A673 (cell line): ENCODE measurements at regions not wholly inside any gene's neighbourhood (a gene's known extent, or its start where the extent isn't known, plus 50 kb on each side); places are given as distances from the start of the nearest gene placed in this dataset.

Experiments
- BruUV-seq: library from RNA; stranded (reverse); fragments of 400-500 nt; replicated peaks from 2 replicates; lab custom pipeline; 2021; lab: Mats Ljungman, UMichigan
- CTCF ChIA-PET: fragments of 300-600 bp; sonication (Branson Sonifier 250); formaldehyde crosslinking; loops from one replicate; lab custom pipeline; 2022; ENCODE audit warnings: antibody characterized with exemption; lab: Charles Lee
- POLR2A ChIA-PET: fragments of 300-600 bp; sonication (Branson Sonifier 250); formaldehyde crosslinking; loops from one replicate; lab custom pipeline; 2022; ENCODE audit warnings: antibody characterized with exemption; ENCODE audit not compliant: low non-redundant PET; lab: Charles Lee
- DNase-seq: peaks from one replicate; pipeline ENCODE4 v3.0.0-alpha.2; 2015; ENCODE audit warnings: low spot score
- H3K27ac ChIP-seq: fragments of 200-600 bp; sonication (generic); 2 replicates; pipeline ENCODE4 v1.5.1; 2016; ENCODE audit warnings: mixed run types, low read depth, mild to moderate bottlenecking, mixed read lengths, antibody characterized with exemption, low read length; ENCODE audit not compliant: poor library complexity, severe bottlenecking
- H3K27me3 ChIP-seq: fragments of 200-600 bp; sonication (generic); replicated peaks from 2 replicates; pipeline ENCODE4 v1.6.1; 2017; ENCODE audit warnings: mixed run types, low read depth, mild to moderate bottlenecking, mixed read lengths, antibody characterized with exemption, low read length; ENCODE audit not compliant: insufficient read depth, poor library complexity
- H3K36me3 ChIP-seq: fragments of 200-600 bp; sonication (generic); 2 replicates; pipeline ENCODE4 v1.6.1; 2016; ENCODE audit warnings: mixed run types, mild to moderate bottlenecking, mixed read lengths, antibody characterized with exemption, low read length; ENCODE audit not compliant: insufficient read depth, poor library complexity, severe bottlenecking
- H3K4me1 ChIP-seq: fragments of 200-600 bp; sonication (generic); 2 replicates; pipeline ENCODE4 v1.6.1; 2017; ENCODE audit warnings: mixed run types, mild to moderate bottlenecking, mixed read lengths, antibody characterized with exemption, low read length; ENCODE audit not compliant: insufficient read depth, poor library complexity, severe bottlenecking
- H3K4me3 ChIP-seq: fragments of 200-600 bp; sonication (generic); 2 replicates; pipeline ENCODE4 v1.5.1; 2016; ENCODE audit warnings: low read depth, mixed run types, mild to moderate bottlenecking, mixed read lengths, low read length; ENCODE audit not compliant: poor library complexity, severe bottlenecking
- H3K9me3 ChIP-seq: fragments of 200-600 bp; sonication (generic); 2 replicates; pipeline ENCODE4 v1.6.1; 2016; ENCODE audit warnings: mixed run types, low read depth, mild to moderate bottlenecking, mixed read lengths, antibody characterized with exemption, low read length; ENCODE audit not compliant: poor library complexity, severe bottlenecking
- CTCF ChIP-seq: fragments of 300-800, 200-600 bp; sonication (generic); conservative IDR thresholded peaks from 2 replicates; pipeline ENCODE4 v1.5.1; 2017; ENCODE audit warnings: low read depth, mild to moderate bottlenecking, antibody characterized with exemption, low read length, moderate library complexity, mixed read lengths
- EZH2 ChIP-seq: fragments of 200-600 bp; sonication (generic); IDR thresholded peaks from 2 replicates; pipeline ENCODE4 v1.6.1; 2017; ENCODE audit warnings: borderline replicate concordance, low read depth, mild to moderate bottlenecking, mixed read lengths, antibody characterized with exemption, low read length; ENCODE audit not compliant: poor library complexity, severe bottlenecking
- intact Hi-C: fragments of 100-400 bp; cut with micrococcal nuclease; formaldehyde crosslinking; loops from one replicate; pipeline ENCODE4 v1.10.0; 2022; ENCODE audit not compliant: unreplicated experiment

GRCh38 chr3:192082730-192083660 lies 622.0 kb downstream of the PYDC2 start:
- DNase-seq, result no peak
- no peak overlapping the region for H3K4me3 ChIP-seq
- no peaks in the 10 kb centered on the region for H3K36me3 ChIP-seq
- no peaks in the 10 kb centered on the region for H3K4me1 ChIP-seq
- POLR2A ChIA-PET, result no interaction called here
- TF ChIP-seq CTCF (no peak), EZH2 (no peak)
- CTCF ChIA-PET, result no interaction called here
- no peak overlapping the region for H3K27ac ChIP-seq
- H3K27me3 ChIP-seq, result no peaks in the 10 kb centered on the region
- H3K9me3 ChIP-seq, result no peaks in the 10 kb centered on the region
- no TSS peak for BruUV-seq
- intact Hi-C loops, result no loop called here
